GM10266 (cell line): ENCODE measurements at regions not wholly inside any gene's neighbourhood (a gene's known extent, or its start where the extent isn't known, plus 50 kb on each side); places are given as distances from the start of the nearest gene placed in this dataset.

Experiments
- DNase-seq: peaks from one replicate; pipeline ENCODE4 v3.0.0; 2012; ENCODE audit errors: extremely low spot score
- CTCF ChIP-seq: IDR thresholded peaks from 2 replicates; pipeline ENCODE4 v1.5.1; 2012; ENCODE audit warnings: mild to moderate bottlenecking, low read depth; ENCODE audit not compliant: control insufficient read depth, insufficient read depth; ENCODE audit errors: missing control alignments

- no peak for TF ChIP-seq CTCF
- DNase-seq = no peak
Measured at GRCh38 chr7:118452128-118452527, 227.6 kb downstream of the ANKRD7 start.

- no peak for DNase-seq
- no peak for TF ChIP-seq CTCF
Measured at GRCh38 chr7:118467381-118467780, 242.9 kb downstream of the ANKRD7 start.

GRCh38 chr7:118472581-118472980 lies 248.1 kb downstream of the ANKRD7 start:
- no peak for DNase-seq
- no peak for TF ChIP-seq CTCF

- DNase-seq = no peak
- no peak for TF ChIP-seq CTCF
Measured at GRCh38 chr7:118473271-118473670, 248.8 kb downstream of the ANKRD7 start.

GRCh38 chr7:118476036-118476435 lies 251.5 kb downstream of the ANKRD7 start:
- DNase-seq = no peak
- TF ChIP-seq CTCF = no peak

- no peak for DNase-seq
- no peak for TF ChIP-seq CTCF
Measured at GRCh38 chr7:118477036-118477435, 252.5 kb downstream of the ANKRD7 start.

- DNase-seq = no peak
- TF ChIP-seq CTCF = no peak
Measured at GRCh38 chr7:118478236-118478635, 253.7 kb downstream of the ANKRD7 start.
